DOHH2 (cell line): ENCODE measurements at regions not wholly inside any gene's neighbourhood (a gene's known extent, or its start where the extent isn't known, plus 50 kb on each side); places are given as distances from the start of the nearest gene placed in this dataset.
"Not testable (repeated sequence)": the region's sequence is repeated elsewhere in the genome, so short reads cannot be mapped to it uniquely, and the experiment has no call there.

Experiments used
- H3F3A ChIP-seq: fragments of 200-600 bp; sonication (generic), shearing (Covaris generic); 2 replicates; pipeline ENCODE4 v1.6.0; 2016; ENCODE audit warnings: antibody characterized with exemption, mild to moderate bottlenecking; ENCODE audit not compliant: control insufficient read depth, insufficient read depth
- H3K27ac ChIP-seq: fragments of 200-600 bp; sonication (generic); 2 replicates; pipeline ENCODE4 v1.5.1; 2014; ENCODE audit warnings: low read depth, mild to moderate bottlenecking, low read length, moderate library complexity
- H3K27me3 ChIP-seq: fragments of 200-600 bp; sonication (generic); 2 replicates; pipeline ENCODE4 v1.6.1; 2014; ENCODE audit warnings: mild to moderate bottlenecking, low read length, mixed read lengths; ENCODE audit not compliant: control insufficient read depth
- H3K36me3 ChIP-seq: fragments of 200-600 bp; sonication (generic); 2 replicates; pipeline ENCODE4 v1.6.1; 2014; ENCODE audit warnings: mild to moderate bottlenecking, low read length, moderate library complexity, mixed read lengths; ENCODE audit not compliant: control insufficient read depth
- H3K4me1 ChIP-seq: fragments of 200-600 bp; sonication (generic); 2 replicates; pipeline ENCODE4 v1.6.1; 2014; ENCODE audit warnings: mild to moderate bottlenecking, low read length, mixed read lengths; ENCODE audit not compliant: control insufficient read depth
- H3K4me2 ChIP-seq: fragments of 200-600 bp; sonication (generic); 2 replicates; pipeline ENCODE4 v1.6.0; 2014; ENCODE audit warnings: mild to moderate bottlenecking, low read length, moderate library complexity
- H3K4me3 ChIP-seq: fragments of 200-600 bp; sonication (generic); 2 replicates; pipeline ENCODE4 v1.5.1; 2014; ENCODE audit warnings: mild to moderate bottlenecking, low read length, mixed read lengths
- H3K79me2 ChIP-seq: fragments of 200-600 bp; sonication (generic); 2 replicates; pipeline ENCODE4 v1.6.1; 2014; ENCODE audit warnings: mild to moderate bottlenecking, low read length, mixed read lengths; ENCODE audit not compliant: control insufficient read depth
- H3K9me2 ChIP-seq: fragments of 200-600 bp; sonication (generic); replicated peaks from 2 replicates; pipeline ENCODE4 v1.6.1; 2014; ENCODE audit warnings: mild to moderate bottlenecking, low read length, mixed read lengths; ENCODE audit not compliant: control insufficient read depth
- H3K9me3 ChIP-seq: fragments of 200-600 bp; sonication (generic); 2 replicates; pipeline ENCODE4 v1.6.1; 2014; ENCODE audit warnings: antibody characterized with exemption, low read length, mixed read lengths; ENCODE audit not compliant: control insufficient read depth, insufficient read depth
- H4K20me1 ChIP-seq: fragments of 200-600 bp; sonication (generic); 2 replicates; pipeline ENCODE4 v1.6.0; 2014; ENCODE audit warnings: low read depth, mild to moderate bottlenecking, antibody characterized with exemption, low read length, moderate library complexity; ENCODE audit not compliant: control insufficient read depth, insufficient read depth

DNA sequence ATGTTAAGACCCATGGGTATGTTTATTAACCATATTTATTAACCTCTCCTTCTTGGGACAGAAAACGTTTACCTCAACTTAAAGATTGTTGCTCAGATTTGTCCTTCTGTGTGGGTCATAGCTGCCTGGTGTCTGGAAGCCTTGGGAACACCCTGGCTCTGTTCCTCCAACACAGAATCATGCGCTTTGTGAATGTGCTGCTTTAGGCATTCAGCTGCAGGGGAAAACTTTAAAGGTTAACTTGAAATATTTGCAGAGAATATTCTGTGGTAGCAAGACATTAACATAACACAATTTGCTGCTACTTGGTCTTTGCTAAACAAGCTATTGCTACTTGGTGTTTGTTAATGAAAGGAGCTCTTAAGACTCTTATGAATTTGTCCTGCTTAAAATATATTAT lies 50.5 kb upstream of the THOC3 start:
- H3K4me3 ChIP-seq, H3K9me3 ChIP-seq, H3K9me2 ChIP-seq, H3K4me2 ChIP-seq, H3K36me3 ChIP-seq, H4K20me1 ChIP-seq, H3K27me3 ChIP-seq, H3K4me1 ChIP-seq, H3F3A ChIP-seq, H3K79me2 ChIP-seq, H3K27ac ChIP-seq: not testable (repeated sequence)

DNA sequence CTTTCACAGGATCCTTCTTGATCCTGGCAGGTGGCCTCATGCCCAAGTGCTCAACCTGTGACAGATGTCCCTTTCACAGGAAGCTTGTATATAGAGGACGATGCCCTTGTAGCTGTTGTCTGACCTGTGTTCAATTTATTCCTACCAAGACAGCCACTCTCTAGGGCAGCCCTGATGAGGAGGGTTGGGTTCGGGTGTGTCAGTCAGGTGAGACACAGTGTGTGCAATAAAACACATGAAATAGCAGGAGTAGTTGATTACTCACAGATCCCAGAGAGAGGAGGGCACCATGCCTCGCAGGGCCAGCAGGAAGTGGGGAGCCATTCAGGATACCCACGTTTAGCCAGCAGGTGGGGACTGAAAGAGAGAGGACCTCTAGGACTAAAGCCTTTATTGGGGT lies 52.7 kb upstream of the THOC3 start:
- H3F3A ChIP-seq, H4K20me1 ChIP-seq, H3K9me3 ChIP-seq, H3K4me2 ChIP-seq, H3K4me1 ChIP-seq, H3K27ac ChIP-seq, H3K4me3 ChIP-seq, H3K27me3 ChIP-seq, H3K36me3 ChIP-seq, H3K79me2 ChIP-seq, H3K9me2 ChIP-seq: not testable (repeated sequence)

DNA sequence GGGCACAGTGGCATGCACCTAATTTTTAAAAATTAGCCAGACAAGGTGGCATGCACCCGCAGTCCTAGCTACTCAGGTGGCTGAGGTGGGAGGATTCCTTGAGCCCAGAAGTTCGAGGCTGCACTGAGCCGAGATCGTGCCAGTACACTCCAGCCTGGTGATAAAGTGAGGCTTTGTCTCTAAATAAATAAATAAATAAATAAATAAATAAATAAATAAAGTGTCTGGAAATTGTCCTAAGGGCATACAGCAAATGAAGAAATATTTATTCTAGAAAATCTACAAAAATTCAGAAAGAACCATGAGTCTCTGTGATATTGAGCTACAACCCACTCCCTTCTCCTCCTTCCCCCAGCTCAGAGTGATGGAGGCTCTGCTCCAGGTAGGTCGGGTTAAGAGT lies 55.4 kb upstream of the THOC3 start:
- H3K27me3 ChIP-seq, H3K4me2 ChIP-seq, H3K4me1 ChIP-seq, H3K9me3 ChIP-seq, H3K9me2 ChIP-seq, H4K20me1 ChIP-seq, H3F3A ChIP-seq, H3K36me3 ChIP-seq, H3K79me2 ChIP-seq, H3K4me3 ChIP-seq, H3K27ac ChIP-seq: not testable (repeated sequence)

DNA sequence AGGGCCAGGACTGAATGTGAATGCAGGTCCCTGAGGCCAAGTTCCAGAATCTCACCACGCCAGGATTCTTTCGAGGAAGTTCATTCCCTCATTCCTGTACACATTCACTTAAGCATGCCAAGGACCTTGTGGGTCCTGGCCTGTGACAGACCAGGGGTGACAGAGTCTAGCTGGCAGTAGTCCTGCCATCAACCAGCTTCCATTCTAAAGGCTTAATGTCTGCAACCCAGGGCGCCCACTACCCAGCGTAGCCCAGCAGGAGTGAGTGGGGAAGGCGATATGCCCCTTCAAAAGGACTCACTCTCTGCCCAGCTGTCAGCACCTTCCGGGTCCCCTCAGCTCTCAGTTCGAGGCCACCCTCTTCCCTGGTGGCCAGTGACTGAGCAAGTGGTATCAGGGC lies 61.3 kb upstream of the THOC3 start:
- H3K27ac ChIP-seq, H3K4me1 ChIP-seq, H3K9me2 ChIP-seq, H4K20me1 ChIP-seq, H3F3A ChIP-seq, H3K27me3 ChIP-seq, H3K4me3 ChIP-seq, H3K79me2 ChIP-seq, H3K9me3 ChIP-seq, H3K4me2 ChIP-seq, H3K36me3 ChIP-seq: not testable (repeated sequence)

DNA sequence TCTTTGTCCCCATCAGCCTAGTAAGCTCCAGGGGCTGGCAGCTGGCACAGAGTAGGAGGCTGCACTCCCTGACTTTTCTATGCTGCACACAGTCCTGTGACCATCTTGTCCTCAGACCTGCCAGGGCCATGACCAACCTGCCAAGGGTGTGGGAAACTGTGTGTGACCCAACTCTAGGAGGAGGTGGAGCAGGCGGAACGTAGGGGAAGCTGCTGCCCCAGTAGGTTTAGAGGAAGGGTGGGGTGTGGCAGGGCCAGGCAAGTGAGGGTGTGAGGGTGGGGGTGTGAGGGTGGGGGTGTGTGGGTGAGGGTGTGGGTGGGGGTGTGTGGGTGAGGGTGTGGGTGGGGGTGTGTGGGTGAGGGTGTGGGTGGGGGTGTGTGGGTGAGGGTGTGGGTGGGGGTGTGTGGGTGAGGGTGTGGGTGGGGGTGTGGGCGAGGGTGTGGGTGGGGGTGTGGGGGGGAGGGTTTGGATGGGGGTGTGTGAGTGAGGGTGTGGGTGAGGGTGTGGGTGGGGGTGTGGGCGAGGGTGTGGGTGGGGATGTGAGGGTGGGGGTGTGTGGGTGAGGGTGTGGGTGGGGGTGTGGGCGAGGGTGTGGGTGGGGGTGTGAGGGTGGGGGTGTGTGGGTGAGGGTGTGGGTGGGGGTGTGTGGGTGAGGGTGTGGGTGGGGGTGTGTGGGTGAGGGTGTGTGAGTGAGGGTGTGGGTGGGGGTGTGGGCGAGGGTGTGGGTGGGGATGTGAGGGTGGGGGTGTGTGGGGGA lies 62.4 kb upstream of the THOC3 start:
- not testable (repeated sequence) for H3K27ac ChIP-seq, H3K9me3 ChIP-seq, H3K9me2 ChIP-seq, H3K36me3 ChIP-seq, H4K20me1 ChIP-seq, H3K27me3 ChIP-seq, H3K4me1 ChIP-seq, H3K79me2 ChIP-seq, H3F3A ChIP-seq, H3K4me2 ChIP-seq, H3K4me3 ChIP-seq

DNA sequence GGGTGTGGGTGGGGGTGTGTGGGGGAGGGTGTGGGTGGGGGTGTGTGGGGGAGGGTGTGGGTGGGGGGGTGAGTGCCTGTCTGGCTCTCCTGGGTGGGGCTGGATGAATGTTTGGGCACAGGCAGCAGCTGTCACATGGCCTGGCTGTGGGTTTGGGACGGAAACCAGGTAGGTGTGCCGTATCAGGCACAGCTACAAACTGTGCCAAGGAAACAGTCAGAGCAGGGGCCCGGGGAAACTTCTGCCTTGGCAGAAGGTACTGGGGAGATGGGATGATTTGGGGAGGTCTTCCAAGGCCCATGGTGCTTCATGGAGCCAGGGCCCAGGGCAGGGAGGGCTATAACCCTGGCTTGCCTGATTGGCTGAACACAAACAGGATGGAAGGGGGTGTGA lies 63.0 kb upstream of the THOC3 start:
- not testable (repeated sequence) for H3K4me3 ChIP-seq, H3K9me3 ChIP-seq, H3K4me1 ChIP-seq, H3K36me3 ChIP-seq, H3F3A ChIP-seq, H3K27ac ChIP-seq, H3K27me3 ChIP-seq, H4K20me1 ChIP-seq, H3K4me2 ChIP-seq, H3K9me2 ChIP-seq, H3K79me2 ChIP-seq

DNA sequence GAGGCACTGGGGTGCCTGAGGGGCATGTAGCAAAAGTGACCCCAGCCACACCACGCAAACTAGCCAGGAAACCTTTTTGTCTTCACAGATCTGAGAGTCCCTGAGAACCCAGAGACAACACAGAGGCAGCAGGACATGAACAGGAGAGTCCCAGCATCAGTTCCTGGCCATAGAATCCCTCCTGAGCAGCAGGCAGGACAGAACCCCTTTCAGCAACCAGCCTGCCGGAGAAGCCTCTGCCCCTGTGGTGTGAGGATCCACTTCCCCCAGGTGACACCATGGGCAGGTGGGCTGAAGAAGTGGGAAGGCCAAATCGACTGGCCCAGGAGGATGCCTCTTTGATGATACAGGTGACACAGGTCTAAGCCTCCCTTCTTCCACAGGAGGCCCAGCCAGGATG lies 65.1 kb upstream of the THOC3 start:
- not testable (repeated sequence) for H3K27ac ChIP-seq, H4K20me1 ChIP-seq, H3F3A ChIP-seq, H3K36me3 ChIP-seq, H3K9me3 ChIP-seq, H3K79me2 ChIP-seq, H3K4me1 ChIP-seq, H3K9me2 ChIP-seq, H3K4me3 ChIP-seq, H3K4me2 ChIP-seq, H3K27me3 ChIP-seq

DNA sequence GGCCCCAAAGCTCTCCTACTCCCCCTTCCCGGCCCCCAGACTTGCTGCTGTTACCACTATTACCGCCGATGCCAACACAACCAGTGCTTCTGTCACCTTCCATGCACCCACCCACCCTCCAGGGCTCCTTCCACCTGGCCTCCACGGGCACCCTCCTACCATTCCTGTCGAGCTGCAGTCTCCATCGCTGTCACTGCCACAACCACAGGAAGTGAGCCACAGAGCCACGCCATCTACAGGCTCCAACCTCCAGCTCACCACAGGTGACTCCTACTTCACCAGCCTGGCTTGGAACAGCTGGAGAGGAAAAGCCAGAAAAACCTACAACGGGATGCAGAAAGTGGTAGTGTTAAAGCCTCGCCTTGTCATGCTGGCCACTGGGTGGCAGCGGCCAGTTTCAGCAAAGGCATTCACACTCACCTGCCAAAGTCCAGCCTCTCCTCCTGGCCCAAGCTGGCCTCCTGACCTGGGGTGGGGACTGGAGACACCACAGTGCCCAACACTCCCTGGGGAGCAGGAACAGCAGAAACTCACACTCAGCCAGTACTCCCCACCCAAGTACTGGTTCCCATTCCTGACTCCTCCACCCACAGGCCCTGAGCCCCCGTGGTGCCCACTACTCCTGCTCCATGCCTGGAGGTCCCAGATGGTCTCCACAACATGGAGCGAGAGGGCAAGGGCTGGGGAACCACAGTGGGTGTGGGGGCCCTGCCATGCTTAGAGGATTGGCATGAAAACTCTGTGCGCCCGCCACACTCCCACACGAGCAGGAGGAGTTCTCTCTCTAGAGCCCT lies 66.5 kb upstream of the THOC3 start:
- H3K27me3 ChIP-seq, H3K79me2 ChIP-seq, H4K20me1 ChIP-seq, H3F3A ChIP-seq, H3K4me3 ChIP-seq, H3K4me2 ChIP-seq, H3K4me1 ChIP-seq, H3K9me2 ChIP-seq, H3K27ac ChIP-seq, H3K36me3 ChIP-seq, H3K9me3 ChIP-seq: not testable (repeated sequence)
